ENCODE measurements at regions not wholly inside any gene's neighbourhood (a gene's known extent, or its start where the extent isn't known, plus 50 kb on each side); places are given as distances from the start of the nearest gene placed in this dataset.

GRCh38 chr4:188783175-188783574 lies 643.9 kb downstream of the TRIML1 start:
- TF ChIP-seq ZFX (IDR thresholded peaks at IDR 0.05): no peak
- TF ChIP-seq SRF (IDR thresholded peaks at IDR 0.05; ENCODE audit: low read depth): no peak
- TF ChIP-seq ZBTB33 (IDR thresholded peaks at IDR 0.05; ENCODE audit: extremely low read depth, insufficient replicate concordance, low read length): no peak
- TF ChIP-seq SIN3A (IDR thresholded peaks at IDR 0.05; ENCODE audit: low read depth): no peak
- TF ChIP-seq FOSL1 (IDR thresholded peaks at IDR 0.05; ENCODE audit: low read depth): no peak
- no peak for TF ChIP-seq ZNF274 (IDR thresholded peaks at IDR 0.05; ENCODE audit: low read depth, low read length)
- TF ChIP-seq ATF3 (IDR thresholded peaks at IDR 0.05): no peak
- TF ChIP-seq CEBPB (IDR thresholded peaks at IDR 0.05; ENCODE audit: low read depth): no peak
- TF ChIP-seq POLR2A (IDR thresholded peaks at IDR 0.05; ENCODE audit: borderline replicate concordance, extremely low read depth, insufficient read depth, insufficient read length): no peak
- TF ChIP-seq ELF1 (IDR thresholded peaks at IDR 0.05; ENCODE audit: borderline replicate concordance, low read depth): no peak
- no peak for TF ChIP-seq CBX3 (IDR thresholded peaks at IDR 0.05; ENCODE audit: low read depth)
- no peak for TF ChIP-seq EGR1 (IDR thresholded peaks at IDR 0.05; ENCODE audit: low read depth)
- no peak for TF ChIP-seq EZH2phosphoT487 (IDR thresholded peaks at IDR 0.05; ENCODE audit: borderline replicate concordance)
- no peaks in the 10 kb centered on the region for H3K36me3 ChIP-seq (ENCODE audit: control insufficient read depth in 1 of 2, insufficient read depth in 2 of 2, low read length in 2 of 2)
- H3K4me3 ChIP-seq (replicated peaks in 1 of 2; ENCODE audit: low read depth in 1 of 2, low read length in 2 of 2): no peak overlapping the region
- no peak overlapping the region for H3K9ac ChIP-seq (ENCODE audit: low read length)
- POLR2A ChIA-PET: no interaction called here
- intact Hi-C loops (cut with micrococcal nuclease): loop anchor here (5.0 kb wide), 2 partner anchors 279 to 419 kb away; no protein-coding TSS in a partner anchor
- RAD21 ChIA-PET (ENCODE audit: low non-redundant PET in 1 of 2, low total read pairs in 2 of 2, uncharacterized antibody in 2 of 2, unreplicated experiment in 2 of 2): no interaction called here
- H3K9me3 ChIP-seq (ENCODE audit: control insufficient read depth in 1 of 2, insufficient read depth in 1 of 2, low read depth in 1 of 2, low read length in 2 of 2): no peaks in the 10 kb centered on the region
- CTCF ChIA-PET: no interaction called here
- H3K4me2 ChIP-seq (ENCODE audit: low read length): no peak overlapping the region
- H3K27me3 ChIP-seq (ENCODE audit: insufficient read depth, low read length): no peaks in the 10 kb centered on the region
- H2AFZ ChIP-seq (ENCODE audit: low read depth, low read length, poor library complexity, severe bottlenecking): no peak overlapping the region
- no peak overlapping the region for H3K27ac ChIP-seq (ENCODE audit: low read depth, low read length)
- DNase-seq (ENCODE audit: low read depth, low spot score) (no peak), ATAC-seq (no peak)
- no peaks in the 10 kb centered on the region for H3K79me2 ChIP-seq (ENCODE audit: insufficient read depth, low read length)
- no TSS peak for BruUV-seq (replicated peaks)
- H3K4me1 ChIP-seq (ENCODE audit: control insufficient read depth in 1 of 2, insufficient read depth in 2 of 2, low read length in 2 of 2): no peaks in the 10 kb centered on the region
- H3K9me2 ChIP-seq (ENCODE audit: insufficient read depth): no peaks in the 10 kb centered on the region
- H4K20me1 ChIP-seq (ENCODE audit: insufficient read depth): no peaks in the 10 kb centered on the region
